Liver (tissue), 8 donors: ENCODE measurements at regions not wholly inside any gene's neighbourhood (a gene's known extent, or its start where the extent isn't known, plus 50 kb on each side); places are given as distances from the start of the nearest gene placed in this dataset.

Experiments
- DNase-seq: peaks from one replicate; pipeline ENCODE4 v3.0.0-alpha.2; 2017; ENCODE audit warnings: low spot score
- H3K27ac ChIP-seq, 2 donors: one replicate each; pipeline ENCODE4 v1.7.0; 2013; ENCODE audit warnings: inconsistent platforms in 2 of 2, low read length in 2 of 2, control low read depth in 1 of 2, low read depth in 1 of 2, mild to moderate bottlenecking in 1 of 2
- H3K27me3 ChIP-seq, 4 donors: one replicate each; pipeline versions ENCODE4 v1.6.1 to v1.7.0; 2013; ENCODE audit warnings: low read length in 3 of 4, inconsistent platforms in 1 of 4, mild to moderate bottlenecking in 1 of 4, moderate library complexity in 1 of 4; ENCODE audit not compliant: control insufficient read depth in 4 of 4, insufficient read depth in 4 of 4
- H3K36me3 ChIP-seq, 4 donors: one replicate each; pipeline versions ENCODE4 v1.6.1 to v1.7.0; 2013; ENCODE audit warnings: low read length in 3 of 4, mild to moderate bottlenecking in 3 of 4, low read depth in 1 of 4, moderate library complexity in 1 of 4; ENCODE audit not compliant: control insufficient read depth in 4 of 4, insufficient read depth in 3 of 4
- H3K4me1 ChIP-seq, 4 donors: one replicate each; pipeline versions ENCODE4 v1.6.1 to v1.7.0; 2013; ENCODE audit warnings: low read length in 3 of 4, mild to moderate bottlenecking in 3 of 4, moderate library complexity in 1 of 4; ENCODE audit not compliant: control insufficient read depth in 4 of 4, insufficient read depth in 4 of 4
- H3K4me3 ChIP-seq, 3 donors: one replicate each; pipeline versions ENCODE4 v1.6.1 to v1.7.0; 2013; ENCODE audit warnings: low read length in 3 of 3, control low read depth in 1 of 3, low read depth in 1 of 3, mild to moderate bottlenecking in 1 of 3
- H3K9ac ChIP-seq, 2 donors: one replicate each; pipeline ENCODE4 v1.7.0; 2013; ENCODE audit warnings: low read length in 2 of 2, mild to moderate bottlenecking in 2 of 2, moderate library complexity in 2 of 2, control low read depth in 1 of 2, low read depth in 1 of 2
- H3K9me3 ChIP-seq, 4 donors: one replicate each; pipeline versions ENCODE4 v1.6.1 to v1.7.0; 2013; ENCODE audit warnings: low read length in 3 of 4; ENCODE audit not compliant: control insufficient read depth in 4 of 4
- ATF3 ChIP-seq: IDR thresholded peaks from 2 replicates; pipeline ENCODE4 v1.6.1; 2016; ENCODE audit warnings: antibody characterized with exemption
- CTCF ChIP-seq: fragments of 150-350 bp; IDR thresholded peaks from 2 replicates; pipeline ENCODE4 v1.5.1; 2017; ENCODE audit warnings: improper control_type of control experiment, low read depth, low read length; ENCODE audit not compliant: missing input control
- EGR1 ChIP-seq, 2 donors: IDR thresholded peaks; 2 replicates each; pipeline ENCODE4 v1.6.1; 2016 to 2018; ENCODE audit warnings: antibody characterized with exemption in 2 of 2, low read depth in 2 of 2
- FOXA1 ChIP-seq: IDR thresholded peaks from 2 replicates; pipeline ENCODE4 v1.6.1; 2016; ENCODE audit warnings: antibody characterized with exemption
- FOXA2 ChIP-seq: IDR thresholded peaks from 2 replicates; pipeline ENCODE4 v1.6.1; 2016; ENCODE audit warnings: antibody characterized with exemption
- GABPA ChIP-seq, 2 donors: IDR thresholded peaks in 1 of 2; conservative IDR thresholded peaks in 1 of 2; 2 replicates each; pipeline ENCODE4 v1.6.1; 2016; ENCODE audit warnings: antibody characterized with exemption in 2 of 2, mild to moderate bottlenecking in 1 of 2, moderate library complexity in 1 of 2
- HNF4A ChIP-seq, 2 donors: conservative IDR thresholded peaks; 2 replicates each; pipeline ENCODE4 v1.6.1; 2016; ENCODE audit warnings: antibody characterized with exemption in 2 of 2, mild to moderate bottlenecking in 2 of 2
- HNF4G ChIP-seq: IDR thresholded peaks from 2 replicates; pipeline ENCODE4 v1.6.1; 2016; ENCODE audit warnings: antibody characterized with exemption
- JUND ChIP-seq, 2 donors: IDR thresholded peaks; 2 replicates each; pipeline ENCODE4 v1.6.1; 2016; ENCODE audit warnings: antibody characterized with exemption in 2 of 2
- MAX ChIP-seq: IDR thresholded peaks from 2 replicates; pipeline ENCODE4 v1.6.1; 2016; ENCODE audit warnings: antibody characterized with exemption
- NR2F2 ChIP-seq: IDR thresholded peaks from 2 replicates; pipeline ENCODE4 v1.6.1; 2016; ENCODE audit warnings: antibody characterized with exemption
- RAD21 ChIP-seq, 2 donors: IDR thresholded peaks; 2 replicates each; pipeline ENCODE4 v1.6.1; 2016; ENCODE audit warnings: antibody characterized with exemption in 2 of 2, mild to moderate bottlenecking in 2 of 2
- RXRA ChIP-seq, 2 donors: IDR thresholded peaks; 2 replicates each; pipeline ENCODE4 v1.6.1; 2017 to 2018; ENCODE audit warnings: antibody characterized with exemption in 2 of 2, mild to moderate bottlenecking in 1 of 2
- TAF1 ChIP-seq: conservative IDR thresholded peaks from 2 replicates; pipeline ENCODE4 v1.6.1; 2016; ENCODE audit warnings: antibody characterized with exemption, mild to moderate bottlenecking
- YY1 ChIP-seq: IDR thresholded peaks from 2 replicates; pipeline ENCODE4 v1.6.1; 2016; ENCODE audit warnings: antibody characterized with exemption, mild to moderate bottlenecking
- ZBTB33 ChIP-seq: IDR thresholded peaks from 2 replicates; pipeline ENCODE4 v1.6.1; 2016; ENCODE audit warnings: antibody characterized with exemption
- WGBS: extraction: QIAGEN DNeasy Blood & Tissue Kit; methylation state at CpG from one replicate; pipeline ENCODE4 v1.1.7; 2013; 5-methylcytosine and 5-hydroxymethylcytosine counted together
- donor health status: healthy.
- donor health status: healthy.
- donor health status: healthy.
- donor health status: healthy.
- donor health status: healthy.

GRCh38 chr21:20083925-20084324 lies 914.3 kb upstream of the NCAM2 start:
- no peak overlapping the region for H3K4me3 ChIP-seq
- H3K9me3 ChIP-seq = no peaks in the 10 kb centered on the region
- DNase-seq = no peak
- TF ChIP-seq RXRA (IDR thresholded peaks at IDR 0.05) (no peak), EGR1 (IDR thresholded peaks at IDR 0.05; ENCODE audit: low read depth in 2 of 2) (no peak), JUND (IDR thresholded peaks at IDR 0.05) (no peak), HNF4G (no peak), CTCF (no peak), ZBTB33 (no peak), FOXA1 (no peak), MAX (no peak), GABPA (IDR thresholded peaks at IDR 0.05 in 1 of 2, conservative IDR thresholded peaks at IDR 0.05 in 1 of 2) (no peak), HNF4A (conservative IDR thresholded peaks at IDR 0.05) (no peak), NR2F2 (no peak), TAF1 (no peak)
- no peaks in the 10 kb centered on the region for H3K27me3 ChIP-seq
- no peaks in the 10 kb centered on the region for H3K4me1 ChIP-seq
- no peak overlapping the region for H3K9ac ChIP-seq
- H3K36me3 ChIP-seq = no peaks in the 10 kb centered on the region
- no peak overlapping the region for H3K27ac ChIP-seq

GRCh38 chr21:20086508-20086907 lies 911.7 kb upstream of the NCAM2 start:
- Histone ChIP-seq H3K4me3 (no peak overlapping the region), H3K27me3 (no peaks in the 10 kb centered on the region), H3K27ac (no peak overlapping the region), H3K9me3 (no peaks in the 10 kb centered on the region), H3K36me3 (no peaks in the 10 kb centered on the region), H3K9ac (no peak overlapping the region), H3K4me1 (no peaks in the 10 kb centered on the region)
- TF ChIP-seq FOXA1 (no peak), RAD21 (IDR thresholded peaks at IDR 0.05) (no peak), FOXA2 (no peak), EGR1 (IDR thresholded peaks at IDR 0.05; ENCODE audit: low read depth in 2 of 2) (no peak), YY1 (no peak), JUND (IDR thresholded peaks at IDR 0.05) (no peak), ATF3 (no peak), HNF4A (conservative IDR thresholded peaks at IDR 0.05) (no peak), MAX (no peak), GABPA (IDR thresholded peaks at IDR 0.05 in 1 of 2, conservative IDR thresholded peaks at IDR 0.05 in 1 of 2) (no peak), TAF1 (no peak)
- no peak for DNase-seq
- 74% methylated on average over 3 of the region's 3 CpGs for WGBS
